ENCODE measurements at regions not wholly inside any gene's neighbourhood (a gene's known extent, or its start where the extent isn't known, plus 50 kb on each side); places are given as distances from the start of the nearest gene placed in this dataset.

- no peak for TF ChIP-seq CTCF (IDR thresholded peaks at IDR 0.05)
- no peak for TF ChIP-seq EP300 (IDR thresholded peaks at IDR 0.05)
- no peak for TF ChIP-seq POLR2A (IDR thresholded peaks at IDR 0.05)
- Histone ChIP-seq H3K27ac (no peak overlapping the region), H3K4me1 (no peaks in the 10 kb centered on the region), H3K9me3 (no peaks in the 10 kb centered on the region), H3K27me3 (no peaks in the 10 kb centered on the region), H3K4me3 (no peak overlapping the region), H3K36me3 (no peaks in the 10 kb centered on the region)
- WGBS, 2 donors, result 80 to 84% methylated on average over 15 to 19 of the region's 19 CpGs
- DNase-seq (ENCODE audit: low spot score in 2 of 2), result no peak
These were observed 988.6 kb downstream of the BRD1 start for GRCh38 chr22:48838846-48839730.

GRCh38 chr22:48838376-48838775, 989.3 kb downstream of the BRD1 start:
- H3K9me3 ChIP-seq, result no peaks in the 10 kb centered on the region
- WGBS, 2 donors, result 82 to 87% methylated on average over 16 of the region's 16 CpGs
- no peak overlapping the region for H3K4me3 ChIP-seq
- H3K27me3 ChIP-seq, result no peaks in the 10 kb centered on the region
- no peaks in the 10 kb centered on the region for H3K4me1 ChIP-seq
- TF ChIP-seq CTCF (IDR thresholded peaks at IDR 0.05) (no peak), EP300 (IDR thresholded peaks at IDR 0.05) (no peak), POLR2A (IDR thresholded peaks at IDR 0.05) (no peak)
- no peaks in the 10 kb centered on the region for H3K36me3 ChIP-seq
- no peak overlapping the region for H3K27ac ChIP-seq
- DNase-seq (ENCODE audit: low spot score in 2 of 2), result no peak

- Histone ChIP-seq H3K27ac (no peak overlapping the region), H3K4me1 (no peaks in the 10 kb centered on the region), H3K36me3 (no peaks in the 10 kb centered on the region), H3K9me3 (peaks cover 0 to 6% (median 0%) of the 10 kb centered on the region in 4 donors), H3K4me3 (no peak overlapping the region), H3K27me3 (no peaks in the 10 kb centered on the region)
- 78 to 80% methylated on average over 16 of the region's 16 CpGs for WGBS, 2 donors
- DNase-seq (ENCODE audit: low spot score in 2 of 2), result no peak
- TF ChIP-seq CTCF (IDR thresholded peaks at IDR 0.05) (no peak), POLR2A (IDR thresholded peaks at IDR 0.05) (no peak), EP300 (IDR thresholded peaks at IDR 0.05) (no peak)
These were observed 990.2 kb downstream of the BRD1 start for GRCh38 chr22:48837341-48837935.

DNA sequence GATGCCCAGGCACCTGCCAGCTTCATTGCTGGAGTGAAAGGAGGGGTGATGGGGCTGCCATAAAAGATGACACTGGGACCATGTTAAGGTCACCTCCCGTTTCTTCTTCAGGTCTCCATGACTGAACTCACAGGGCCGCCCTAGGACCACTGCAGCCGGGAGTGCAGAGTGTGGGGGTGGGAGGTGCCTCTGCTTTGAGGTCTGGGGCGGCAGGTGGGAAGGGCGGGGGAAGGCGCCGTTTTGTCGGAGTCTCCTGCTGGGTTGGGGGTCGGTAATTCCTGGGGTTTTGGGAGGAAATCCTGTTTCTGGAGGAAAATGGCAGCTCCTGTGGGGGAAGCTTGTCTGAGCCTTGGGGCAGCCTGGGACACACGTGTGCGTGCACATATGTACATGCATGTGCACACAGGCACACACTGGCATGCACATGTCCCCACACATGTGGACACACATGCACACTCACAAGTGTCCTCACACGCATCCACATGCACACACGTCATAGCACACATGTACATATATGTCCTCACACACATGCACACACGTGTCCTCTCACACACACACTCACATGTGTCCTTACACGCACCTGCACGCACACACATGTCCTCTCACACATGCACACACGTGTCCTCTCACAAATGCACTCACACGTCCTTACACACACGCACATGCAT, 990.9 kb downstream of the BRD1 start:
- DNase-seq (ENCODE audit: low spot score in 2 of 2), result no peak
- H3K27ac ChIP-seq, result no peak overlapping the region
- WGBS, 2 donors, result 83% methylated on average over 19 of the region's 19 CpGs
- no peaks in the 10 kb centered on the region for H3K27me3 ChIP-seq
- H3K36me3 ChIP-seq, result no peaks in the 10 kb centered on the region
- no peaks in the 10 kb centered on the region for H3K4me1 ChIP-seq
- H3K9me3 ChIP-seq, result peaks cover 0 to 13% (median 0%) of the 10 kb centered on the region in 4 donors
- no peak for TF ChIP-seq EP300 (IDR thresholded peaks at IDR 0.05)
- TF ChIP-seq POLR2A (IDR thresholded peaks at IDR 0.05), result no peak
- no peak for TF ChIP-seq CTCF (IDR thresholded peaks at IDR 0.05)
- no peak overlapping the region for H3K4me3 ChIP-seq

All from tibial nerve (tissue), 4 donors.